ENCODE measurements at regions not wholly inside any gene's neighbourhood (a gene's known extent, or its start where the extent isn't known, plus 50 kb on each side); places are given as distances from the start of the nearest gene placed in this dataset.
A peak's percentile ranks its signal among the peaks of the same experiment; 100 is the strongest.

DNA sequence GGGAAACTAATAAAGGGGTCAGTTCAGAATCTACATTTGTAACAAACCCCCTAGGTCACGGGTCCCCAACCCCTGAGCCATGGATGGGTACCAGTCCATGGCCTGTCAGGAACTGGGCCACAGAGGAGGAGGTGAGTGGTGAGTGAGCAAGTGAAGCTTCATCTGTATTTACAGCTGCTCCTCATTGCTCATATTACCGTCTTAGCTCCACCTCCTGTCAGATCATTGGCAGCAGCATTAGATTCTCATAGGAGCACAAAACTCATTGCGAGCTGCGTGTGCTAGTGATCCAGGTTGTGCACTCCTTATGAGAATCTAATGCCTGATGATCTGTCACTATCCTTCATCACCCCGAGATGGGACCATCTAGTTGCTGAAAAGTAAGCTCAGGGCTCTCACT lies 88.4 kb upstream of the MPP7 start:
- H3K4me1 ChIP-seq: peaks cover 0 to 5% (median 0%) of the 10 kb centered on the region in 4 donors
- no peak overlapping the region for H3K4me3 ChIP-seq
- DNase-seq (no peak), ATAC-seq (no peak)
- TF ChIP-seq POLR2A (IDR thresholded peaks at IDR 0.05): no peak
- TF ChIP-seq, protein P1, sequence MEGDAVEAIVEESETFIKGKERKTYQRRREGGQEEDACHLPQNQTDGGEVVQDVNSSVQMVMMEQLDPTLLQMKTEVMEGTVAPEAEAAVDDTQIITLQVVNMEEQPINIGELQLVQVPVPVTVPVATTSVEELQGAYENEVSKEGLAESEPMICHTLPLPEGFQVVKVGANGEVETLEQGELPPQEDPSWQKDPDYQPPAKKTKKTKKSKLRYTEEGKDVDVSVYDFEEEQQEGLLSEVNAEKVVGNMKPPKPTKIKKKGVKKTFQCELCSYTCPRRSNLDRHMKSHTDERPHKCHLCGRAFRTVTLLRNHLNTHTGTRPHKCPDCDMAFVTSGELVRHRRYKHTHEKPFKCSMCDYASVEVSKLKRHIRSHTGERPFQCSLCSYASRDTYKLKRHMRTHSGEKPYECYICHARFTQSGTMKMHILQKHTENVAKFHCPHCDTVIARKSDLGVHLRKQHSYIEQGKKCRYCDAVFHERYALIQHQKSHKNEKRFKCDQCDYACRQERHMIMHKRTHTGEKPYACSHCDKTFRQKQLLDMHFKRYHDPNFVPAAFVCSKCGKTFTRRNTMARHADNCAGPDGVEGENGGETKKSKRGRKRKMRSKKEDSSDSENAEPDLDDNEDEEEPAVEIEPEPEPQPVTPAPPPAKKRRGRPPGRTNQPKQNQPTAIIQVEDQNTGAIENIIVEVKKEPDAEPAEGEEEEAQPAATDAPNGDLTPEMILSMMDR (IDR thresholded peaks at IDR 0.05): no peak
- no peak overlapping the region for H3K27ac ChIP-seq
- no peaks in the 10 kb centered on the region for H3K27me3 ChIP-seq
- no peaks in the 10 kb centered on the region for H3K9me3 ChIP-seq
- H3K36me3 ChIP-seq: no peaks in the 10 kb centered on the region
- intact Hi-C loops (cut with DNase I): no loop called here
- 73% methylated on average over 2 of the region's 5 CpGs for WGBS (ENCODE audit: insufficient coverage, low coverage, low lambda C conversion rate, missing lambda C conversion rate)

DNA sequence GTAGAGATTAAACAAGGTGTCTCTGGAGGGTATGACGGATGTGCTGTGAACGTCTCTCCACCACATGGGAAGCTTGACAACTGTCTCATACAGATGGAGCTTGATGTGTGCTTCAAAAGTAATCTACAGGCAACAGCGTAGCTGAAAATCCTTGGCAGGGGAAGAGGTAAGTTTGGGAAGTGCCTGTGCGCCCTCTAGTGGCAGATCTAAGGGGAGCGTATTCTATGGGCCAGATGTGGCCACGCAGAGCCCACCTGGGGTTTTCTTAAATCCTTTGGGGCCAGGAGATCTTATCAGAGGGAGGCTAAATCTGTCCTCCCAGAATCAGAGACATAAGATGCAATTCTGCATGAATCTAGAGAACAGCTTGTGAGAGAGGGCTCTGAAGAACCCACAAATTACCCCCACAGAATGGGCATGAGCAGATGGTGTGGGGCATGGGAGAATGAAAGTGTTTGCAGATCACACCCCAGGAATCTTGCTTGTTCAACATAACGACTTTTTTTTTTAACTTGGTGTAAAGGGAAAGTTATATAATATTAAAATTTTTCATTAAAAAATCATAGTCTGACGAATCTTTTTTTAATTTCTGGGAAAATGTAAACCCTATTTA lies 91.2 kb upstream of the MPP7 start:
- Histone ChIP-seq H3K9me3 (no peaks in the 10 kb centered on the region), H3K27me3 (no peaks in the 10 kb centered on the region), H3K36me3 (no peaks in the 10 kb centered on the region), H3K4me3 (no peak overlapping the region), H3K27ac (no peak overlapping the region), H3K4me1 (peaks cover 0 to 5% (median 0%) of the 10 kb centered on the region in 4 donors)
- ATAC-seq (peak; percentile 95 to 96 (median 95)), DNase-seq (peak; percentile 49 to 70 (median 63))
- 17% methylated on average over 7 of the region's 8 CpGs for WGBS (ENCODE audit: insufficient coverage, low coverage, low lambda C conversion rate, missing lambda C conversion rate)
- TF ChIP-seq, protein P1 (IDR thresholded peaks at IDR 0.05): peak; percentile 50 to 96 (median 94)
- TF ChIP-seq POLR2A (IDR thresholded peaks at IDR 0.05): no peak
- intact Hi-C loops (cut with DNase I): no loop called here

DNA sequence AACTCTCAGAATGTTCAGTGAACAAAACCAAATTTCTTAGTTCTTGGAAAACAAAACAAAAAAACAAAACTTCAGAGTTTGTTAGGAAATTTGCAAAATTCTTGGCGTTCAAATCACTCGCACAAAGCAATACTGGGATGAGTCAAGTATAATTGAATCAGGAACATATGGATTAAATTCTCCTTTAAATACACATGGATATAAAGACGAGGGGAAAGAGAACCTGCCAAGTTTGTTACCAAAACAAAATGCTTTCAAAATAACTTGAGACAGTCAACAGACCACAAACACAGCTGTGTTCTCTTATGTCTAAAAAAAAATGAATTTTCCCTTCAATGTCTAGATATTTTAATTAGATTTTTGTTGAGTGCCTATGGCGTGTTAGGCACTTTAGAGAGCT lies 93.5 kb upstream of the MPP7 start:
- no peaks in the 10 kb centered on the region for H3K36me3 ChIP-seq

DNA sequence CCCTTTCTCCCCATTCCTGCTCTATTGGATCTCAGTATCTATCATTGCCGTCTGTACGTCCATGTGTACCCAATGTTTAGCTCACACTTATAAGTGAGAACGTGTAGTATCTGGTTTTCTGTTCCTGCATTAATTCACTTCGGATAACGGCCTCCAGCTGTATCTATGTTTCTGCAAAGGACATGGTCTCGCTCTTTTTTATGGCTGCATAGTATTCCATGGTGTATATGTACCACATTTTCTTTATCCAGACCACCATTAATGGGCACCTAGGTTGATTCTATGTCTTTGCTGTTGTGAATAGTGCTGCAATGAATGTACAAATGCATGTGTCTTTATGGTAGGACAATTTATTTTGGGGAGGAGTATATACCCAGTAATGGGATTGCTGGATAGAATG lies 94.4 kb upstream of the MPP7 start:
- DNase-seq: no peak
- Histone ChIP-seq H3K27ac (no peak overlapping the region), H3K4me1 (peaks cover 0 to 5% (median 0%) of the 10 kb centered on the region in 4 donors), H3K36me3 (no peaks in the 10 kb centered on the region), H3K27me3 (no peaks in the 10 kb centered on the region), H3K4me3 (no peak overlapping the region), H3K9me3 (no peaks in the 10 kb centered on the region)
- WGBS (ENCODE audit: insufficient coverage, low coverage, low lambda C conversion rate, missing lambda C conversion rate): 71% methylated on average over 6 of the region's 6 CpGs
- intact Hi-C loops (cut with DNase I): no loop called here
- TF ChIP-seq, protein P1 (IDR thresholded peaks at IDR 0.05): no peak
- TF ChIP-seq POLR2A (IDR thresholded peaks at IDR 0.05): no peak
- no peak for ATAC-seq

More for the DNA sequence above, 93.5 kb upstream of the MPP7 start:
- no peak overlapping the region for H3K27ac ChIP-seq
- WGBS (ENCODE audit: insufficient coverage, low coverage, low lambda C conversion rate, missing lambda C conversion rate): 65% methylated on average over 4 of the region's 4 CpGs
- peaks cover 0 to 5% (median 0%) of the 10 kb centered on the region in 4 donors for H3K4me1 ChIP-seq
- no peak for ATAC-seq
- intact Hi-C loops (cut with DNase I): no loop called here
- H3K9me3 ChIP-seq: no peaks in the 10 kb centered on the region
- no peak overlapping the region for H3K4me3 ChIP-seq
- no peak for TF ChIP-seq POLR2A (IDR thresholded peaks at IDR 0.05)
- TF ChIP-seq, protein P1 (IDR thresholded peaks at IDR 0.05): no peak
- no peaks in the 10 kb centered on the region for H3K27me3 ChIP-seq
- no peak for DNase-seq
